GM12864 (cell line): ENCODE measurements at regions not wholly inside any gene's neighbourhood (a gene's known extent, or its start where the extent isn't known, plus 50 kb on each side); places are given as distances from the start of the nearest gene placed in this dataset.

Experiments
- DNase-seq: peaks from one replicate; pipeline ENCODE4 v3.0.0-alpha.2; 2011; ENCODE audit warnings: low read depth
- H3K4me3 ChIP-seq: 2 replicates; pipeline ENCODE4 v1.5.1; 2011; ENCODE audit warnings: mild to moderate bottlenecking, low read depth, low read length, control low read depth
- TF ChIP-seq, protein P1 (sequence below): IDR thresholded peaks from 2 replicates; pipeline ENCODE4 v1.5.1; 2011; ENCODE audit warnings: low read depth, mild to moderate bottlenecking, moderate library complexity, low read length, control low read depth, inconsistent platforms; ENCODE audit errors: missing control alignments

DNA sequence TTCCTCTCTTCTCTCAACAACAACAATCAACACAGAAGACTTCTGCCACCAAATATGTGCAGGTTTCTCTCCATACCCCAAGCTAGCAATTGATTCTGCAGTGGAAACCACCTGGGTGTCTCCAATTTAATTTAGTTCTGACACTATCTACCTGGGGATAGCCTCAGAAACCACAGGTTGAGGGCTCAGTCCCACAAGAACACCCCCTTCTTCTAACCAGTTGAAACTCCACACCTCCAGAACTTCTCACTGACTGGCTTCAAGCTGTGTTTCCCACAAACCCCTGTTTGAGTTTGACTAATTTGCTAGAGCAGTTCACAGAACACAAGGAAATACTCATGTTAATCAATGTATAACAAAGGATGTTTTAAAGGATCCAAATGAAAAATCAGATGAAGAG is 52.5 kb upstream of the SPTLC3 start:
- H3K4me3 ChIP-seq = no peak overlapping the region
- DNase-seq = no peak
- TF ChIP-seq, protein P1, sequence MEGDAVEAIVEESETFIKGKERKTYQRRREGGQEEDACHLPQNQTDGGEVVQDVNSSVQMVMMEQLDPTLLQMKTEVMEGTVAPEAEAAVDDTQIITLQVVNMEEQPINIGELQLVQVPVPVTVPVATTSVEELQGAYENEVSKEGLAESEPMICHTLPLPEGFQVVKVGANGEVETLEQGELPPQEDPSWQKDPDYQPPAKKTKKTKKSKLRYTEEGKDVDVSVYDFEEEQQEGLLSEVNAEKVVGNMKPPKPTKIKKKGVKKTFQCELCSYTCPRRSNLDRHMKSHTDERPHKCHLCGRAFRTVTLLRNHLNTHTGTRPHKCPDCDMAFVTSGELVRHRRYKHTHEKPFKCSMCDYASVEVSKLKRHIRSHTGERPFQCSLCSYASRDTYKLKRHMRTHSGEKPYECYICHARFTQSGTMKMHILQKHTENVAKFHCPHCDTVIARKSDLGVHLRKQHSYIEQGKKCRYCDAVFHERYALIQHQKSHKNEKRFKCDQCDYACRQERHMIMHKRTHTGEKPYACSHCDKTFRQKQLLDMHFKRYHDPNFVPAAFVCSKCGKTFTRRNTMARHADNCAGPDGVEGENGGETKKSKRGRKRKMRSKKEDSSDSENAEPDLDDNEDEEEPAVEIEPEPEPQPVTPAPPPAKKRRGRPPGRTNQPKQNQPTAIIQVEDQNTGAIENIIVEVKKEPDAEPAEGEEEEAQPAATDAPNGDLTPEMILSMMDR = no peak

DNA sequence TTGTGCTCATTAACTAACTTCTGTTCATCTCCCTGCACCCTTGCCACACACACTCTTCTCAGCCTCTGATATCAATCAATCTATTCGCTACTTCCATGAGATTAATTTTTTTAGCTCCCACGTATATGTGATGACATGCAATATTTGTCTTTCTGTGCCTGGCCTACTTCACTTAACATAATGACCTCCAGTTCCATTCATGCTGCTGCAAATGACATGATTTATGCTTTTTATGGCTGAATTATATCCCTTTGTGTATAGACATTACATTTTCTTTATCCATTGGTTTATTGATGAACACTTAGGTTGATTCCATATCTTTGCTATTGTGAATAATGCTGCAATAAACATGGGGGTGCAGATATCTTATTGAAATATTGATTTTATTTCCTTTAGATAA is 50.8 kb upstream of the SPTLC3 start:
- TF ChIP-seq, protein P1 = no peak
- H3K4me3 ChIP-seq = no peak overlapping the region
- no peak for DNase-seq
